Neuronal stem cell (in vitro differentiated cells): ENCODE measurements at regions not wholly inside any gene's neighbourhood (a gene's known extent, or its start where the extent isn't known, plus 50 kb on each side); places are given as distances from the start of the nearest gene placed in this dataset.

Experiments used
- DNase-seq: peaks from one replicate; pipeline ENCODE4 v3.0.0-alpha.2; 2013; ENCODE audit warnings: low spot score
- H2AFZ ChIP-seq: one replicate; pipeline ENCODE4 v1.6.1; 2013; ENCODE audit warnings: mild to moderate bottlenecking, low read length, inconsistent platforms
- H2AK5ac ChIP-seq: 2 replicates; pipeline ENCODE4 v1.6.1; 2013; ENCODE audit warnings: low read depth, mild to moderate bottlenecking, inconsistent platforms, low read length, moderate library complexity, mixed read lengths
- H2BK120ac ChIP-seq: 2 replicates; pipeline ENCODE4 v1.6.1; 2013; ENCODE audit warnings: low read depth, mild to moderate bottlenecking, inconsistent platforms, low read length, moderate library complexity, mixed read lengths
- H2BK12ac ChIP-seq: one replicate; pipeline ENCODE4 v1.6.1; 2013; ENCODE audit warnings: low read length, inconsistent platforms
- H2BK15ac ChIP-seq: 2 replicates; pipeline ENCODE4 v1.6.1; 2013; ENCODE audit warnings: mild to moderate bottlenecking, low read length, inconsistent platforms, mixed read lengths
- H2BK5ac ChIP-seq: one replicate; pipeline ENCODE4 v1.6.1; 2013; ENCODE audit warnings: inconsistent platforms, mild to moderate bottlenecking, low read length, moderate library complexity
- H3K14ac ChIP-seq: one replicate; pipeline ENCODE4 v1.6.1; 2013; ENCODE audit warnings: low read length, inconsistent platforms
- H3K18ac ChIP-seq: 2 replicates; pipeline ENCODE4 v1.6.1; 2013; ENCODE audit warnings: low read length, inconsistent platforms
- H3K23ac ChIP-seq: 2 replicates; pipeline ENCODE4 v1.6.1; 2013; ENCODE audit warnings: low read depth, mild to moderate bottlenecking, mixed read lengths, low read length, inconsistent platforms; ENCODE audit not compliant: poor library complexity
- H3K27ac ChIP-seq: replicated peaks from 3 replicates; pipeline ENCODE4 v1.5.1; 2013; ENCODE audit warnings: low read length, inconsistent platforms
- H3K27me3 ChIP-seq, 3 experiments: 2 replicates each; pipeline ENCODE4 v1.6.1; 2013; ENCODE audit warnings: low read length in 3 of 3, mild to moderate bottlenecking in 2 of 3, inconsistent platforms in 1 of 3, low read depth in 1 of 3, mixed read lengths in 1 of 3, moderate library complexity in 1 of 3; ENCODE audit not compliant: control insufficient read depth in 3 of 3, insufficient read depth in 3 of 3
- H3K36me3 ChIP-seq, 2 donors: replicated peaks in 1 of 2; 2 replicates each; pipeline ENCODE4 v1.6.1; 2013; ENCODE audit warnings: low read length in 2 of 2; ENCODE audit not compliant: control insufficient read depth in 2 of 2, insufficient read depth in 2 of 2
- H3K4ac ChIP-seq: 2 replicates; pipeline ENCODE4 v1.6.1; 2013; ENCODE audit warnings: inconsistent platforms, mild to moderate bottlenecking, low read length, moderate library complexity
- H3K4me1 ChIP-seq, 2 donors: 1 replicate in 1 of 2; 2 replicates in 1 of 2; pipeline ENCODE4 v1.6.1; 2013; ENCODE audit warnings: low read length in 2 of 2, low read depth in 1 of 2; ENCODE audit not compliant: control insufficient read depth in 2 of 2, insufficient read depth in 1 of 2
- H3K4me2 ChIP-seq: one replicate; pipeline ENCODE4 v1.6.1; 2013; ENCODE audit warnings: mild to moderate bottlenecking, low read length, inconsistent platforms; ENCODE audit not compliant: insufficient read depth, poor library complexity, severe bottlenecking
- H3K4me3 ChIP-seq, 2 donors: 2 replicates each; pipeline ENCODE4 v1.5.1; 2013; ENCODE audit warnings: low read length in 2 of 2, mild to moderate bottlenecking in 2 of 2, inconsistent platforms in 1 of 2, moderate library complexity in 1 of 2
- H3K79me1 ChIP-seq: one replicate; pipeline ENCODE4 v1.6.1; 2013; ENCODE audit warnings: low read depth, mild to moderate bottlenecking, inconsistent platforms, low read length, moderate library complexity
- H3K9ac ChIP-seq: one replicate; pipeline ENCODE4 v1.6.1; 2013; ENCODE audit warnings: mild to moderate bottlenecking, low read depth, low read length, inconsistent platforms; ENCODE audit not compliant: poor library complexity
- H3K9me3 ChIP-seq, 2 donors: replicated peaks in 1 of 2; 2 replicates each; pipeline versions ENCODE3 to v1.6.1; 2013; ENCODE audit warnings: low read length in 2 of 2, mild to moderate bottlenecking in 2 of 2, inconsistent platforms in 1 of 2, low read depth in 1 of 2, mixed read lengths in 1 of 2, moderate library complexity in 1 of 2; ENCODE audit not compliant: control insufficient read depth in 2 of 2, insufficient read depth in 1 of 2
- H4K8ac ChIP-seq: one replicate; pipeline ENCODE4 v1.6.1; 2013; ENCODE audit warnings: low read depth, mild to moderate bottlenecking, inconsistent platforms, low read length, moderate library complexity
- H4K91ac ChIP-seq: one replicate; pipeline ENCODE4 v1.6.1; 2013; ENCODE audit warnings: low read length, low read depth, mild to moderate bottlenecking, inconsistent platforms; ENCODE audit not compliant: poor library complexity
- WGBS, 2 donors: extraction: QIAGEN DNeasy Blood & Tissue Kit; methylation state at CpG; one replicate each; pipeline ENCODE4 v1.1.7; 2013; ENCODE audit warnings: missing lambda C conversion rate in 2 of 2, mixed read lengths in 1 of 2; ENCODE audit not compliant: insufficient read length in 2 of 2, insufficient replicate concordance in 1 of 2; ENCODE audit errors: extremely low coverage in 2 of 2; 5-methylcytosine and 5-hydroxymethylcytosine counted together

DNA sequence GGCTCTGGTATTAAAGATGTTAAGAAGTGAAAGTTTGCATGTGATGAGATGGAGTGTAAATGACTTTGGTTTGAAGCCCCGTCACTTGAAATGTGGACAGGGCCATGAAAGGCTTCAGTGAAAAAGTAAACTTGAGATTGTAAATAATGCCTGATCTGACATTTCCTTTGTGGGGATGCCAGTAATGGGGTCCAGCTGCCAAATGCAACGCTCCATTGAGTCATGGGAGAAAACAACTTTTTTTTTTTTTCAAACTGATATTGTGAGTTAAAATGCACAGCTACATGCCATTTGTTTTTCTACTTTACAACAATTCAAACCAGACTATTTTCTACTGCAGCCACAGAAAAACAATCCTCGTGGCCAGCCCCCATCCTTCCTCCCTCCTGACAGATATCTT is 327.0 kb upstream of the TNC start:
- Histone ChIP-seq H3K4ac (no peak overlapping the region), H3K27me3 (no peaks in the 10 kb centered on the region), H2AK5ac (no peak overlapping the region), H2BK15ac (no peak overlapping the region), H2BK120ac (no peak overlapping the region), H3K9me3 (no peaks in the 10 kb centered on the region), H3K36me3 (no peaks in the 10 kb centered on the region), H3K23ac (no peak overlapping the region), H2BK5ac (no peak overlapping the region), H3K18ac (no peak overlapping the region), H2AFZ (no peak overlapping the region), H3K27ac (no peak overlapping the region), H3K4me2 (no peak overlapping the region), H3K14ac (no peak overlapping the region), H4K91ac (no peak overlapping the region), H3K4me3 (no peak overlapping the region), H2BK12ac (no peak overlapping the region), H3K9ac (no peak overlapping the region), H4K8ac (no peak overlapping the region), H3K4me1 (no peaks in the 10 kb centered on the region), H3K79me1 (no peaks in the 10 kb centered on the region)
- WGBS, 2 donors: no CpG with 5 or more reads among the region's 3 CpGs
- no peak for DNase-seq

DNA sequence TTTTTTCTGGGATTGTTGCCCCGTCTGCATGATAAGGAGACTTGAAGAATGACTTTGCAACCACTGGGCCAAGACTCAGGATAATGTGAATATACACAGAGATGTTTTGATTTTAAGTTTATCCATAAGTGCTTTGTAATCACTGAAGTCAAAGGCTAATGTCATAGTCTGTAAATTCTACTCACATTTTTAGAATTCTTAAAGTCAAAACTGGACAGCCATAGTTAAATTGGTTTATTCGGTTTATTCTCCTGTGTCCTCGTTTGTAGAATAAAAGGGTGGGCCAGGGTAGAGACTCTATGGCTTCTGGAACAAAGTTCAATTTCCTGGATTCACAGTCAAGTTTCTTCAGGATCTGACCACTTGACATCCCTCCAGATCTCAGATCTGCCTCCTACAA is 327.7 kb upstream of the TNC start:
- no peak overlapping the region for H2AFZ ChIP-seq

DNA sequence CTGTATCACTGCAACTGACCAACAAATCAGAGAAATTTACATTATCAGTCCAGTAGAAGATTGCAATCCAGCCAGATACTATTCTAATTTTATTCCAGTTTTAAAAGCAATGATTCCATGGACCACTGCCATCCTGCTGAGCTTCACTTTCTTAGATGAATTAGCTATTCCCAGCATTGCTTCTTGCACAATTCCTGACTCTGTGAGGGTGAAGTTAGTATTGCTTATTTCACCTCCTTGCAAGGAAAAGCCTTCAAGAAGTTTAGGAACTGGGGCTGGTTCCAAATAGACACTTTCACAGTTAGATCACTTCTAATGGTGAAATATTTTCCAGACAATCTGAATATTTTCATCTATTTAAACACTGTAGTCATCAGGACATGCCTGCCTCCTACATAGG is 338.6 kb upstream of the TNC start:
- H3K27me3 ChIP-seq: no peaks in the 10 kb centered on the region
- no peak overlapping the region for H4K8ac ChIP-seq
- H3K4me2 ChIP-seq: no peak overlapping the region
- H3K4ac ChIP-seq: no peak overlapping the region
- H2BK12ac ChIP-seq: no peak overlapping the region
- no peaks in the 10 kb centered on the region for H3K4me1 ChIP-seq
- no peak overlapping the region for H4K91ac ChIP-seq
- no peaks in the 10 kb centered on the region for H3K36me3 ChIP-seq
- no peak overlapping the region for H3K4me3 ChIP-seq
- no peak overlapping the region for H3K14ac ChIP-seq
- H3K27ac ChIP-seq: no peak overlapping the region
- no peak overlapping the region for H2BK15ac ChIP-seq
- no peak overlapping the region for H2AFZ ChIP-seq
- H2BK120ac ChIP-seq: no peak overlapping the region
- no peak for DNase-seq
- no peak overlapping the region for H2BK5ac ChIP-seq
- H3K23ac ChIP-seq: no peak overlapping the region
- no peak overlapping the region for H2AK5ac ChIP-seq
- H3K18ac ChIP-seq: no peak overlapping the region
- no peaks in the 10 kb centered on the region for H3K9me3 ChIP-seq
- H3K79me1 ChIP-seq: no peaks in the 10 kb centered on the region
- H3K9ac ChIP-seq: no peak overlapping the region

More for the DNA sequence above, 327.7 kb upstream of the TNC start:
- H4K8ac ChIP-seq: no peak overlapping the region
- no peaks in the 10 kb centered on the region for H3K9me3 ChIP-seq
- H3K14ac ChIP-seq: no peak overlapping the region
- no peak overlapping the region for H3K9ac ChIP-seq
- H2BK12ac ChIP-seq: no peak overlapping the region
- H4K91ac ChIP-seq: no peak overlapping the region
- no peak overlapping the region for H2BK5ac ChIP-seq
- H3K4ac ChIP-seq: no peak overlapping the region
- H3K27ac ChIP-seq: no peak overlapping the region
- H3K23ac ChIP-seq: no peak overlapping the region
- H3K4me1 ChIP-seq: no peaks in the 10 kb centered on the region
- no peak overlapping the region for H2BK15ac ChIP-seq
- H3K27me3 ChIP-seq: no peaks in the 10 kb centered on the region
- WGBS, 2 donors: no CpG with 5 or more reads among the region's 3 CpGs
- H3K4me2 ChIP-seq: no peak overlapping the region
- H3K79me1 ChIP-seq: no peaks in the 10 kb centered on the region
- no peak overlapping the region for H3K4me3 ChIP-seq
- H3K18ac ChIP-seq: no peak overlapping the region
- no peak for DNase-seq
- H3K36me3 ChIP-seq: no peaks in the 10 kb centered on the region
- no peak overlapping the region for H2BK120ac ChIP-seq
- H2AK5ac ChIP-seq: no peak overlapping the region

DNA sequence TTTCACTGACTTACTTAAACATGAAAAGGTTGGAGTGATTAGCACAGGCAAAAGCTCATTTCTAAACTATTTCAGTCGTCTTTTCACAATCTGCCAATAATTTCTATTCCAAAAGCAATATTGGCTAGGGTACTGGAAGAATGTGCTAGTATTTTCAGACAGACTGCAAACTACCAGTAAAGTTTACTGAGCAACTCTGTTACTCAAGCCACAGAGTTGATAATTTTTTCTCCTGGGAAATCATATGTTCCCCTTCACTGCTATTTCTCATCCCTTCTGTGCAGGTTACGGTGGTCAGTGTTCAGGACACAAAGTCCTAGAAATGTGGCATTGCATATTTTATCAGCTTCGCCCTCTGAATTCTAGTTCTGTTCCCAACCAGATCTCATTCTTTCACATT is 343.3 kb upstream of the TNC start:
- no peak overlapping the region for H2BK5ac ChIP-seq
- H3K36me3 ChIP-seq: no peaks in the 10 kb centered on the region
- H3K9me3 ChIP-seq: no peaks in the 10 kb centered on the region
- H3K14ac ChIP-seq: no peak overlapping the region
- no peak overlapping the region for H2BK120ac ChIP-seq
- H2BK12ac ChIP-seq: no peak overlapping the region
- no peak overlapping the region for H3K23ac ChIP-seq
- peaks cover 0 to 3% of the 10 kb centered on the region in 2 donors for H3K4me1 ChIP-seq
- WGBS, 2 donors: no CpG with 5 or more reads among the region's 3 CpGs
- H3K4me3 ChIP-seq: no peak overlapping the region
- no peak overlapping the region for H3K27ac ChIP-seq
- H3K4me2 ChIP-seq: no peak overlapping the region
- no peak overlapping the region for H3K4ac ChIP-seq
- H3K9ac ChIP-seq: no peak overlapping the region
- H3K18ac ChIP-seq: no peak overlapping the region
- no peak overlapping the region for H2AK5ac ChIP-seq
- H3K27me3 ChIP-seq: no peaks in the 10 kb centered on the region
- no peak overlapping the region for H2AFZ ChIP-seq
- H4K91ac ChIP-seq: no peak overlapping the region
- H3K79me1 ChIP-seq: no peaks in the 10 kb centered on the region
- no peak overlapping the region for H4K8ac ChIP-seq
- H2BK15ac ChIP-seq: no peak overlapping the region
- DNase-seq: no peak
